ENCODE measurements at regions not wholly inside any gene's neighbourhood (a gene's known extent, or its start where the extent isn't known, plus 50 kb on each side); places are given as distances from the start of the nearest gene placed in this dataset.

GRCh38 chr16:72464052-72464451 is 292.1 kb upstream of the PMFBP1 start:
- TF ChIP-seq CTCF (conservative IDR thresholded peaks at IDR 0.05) (no peak), ZFX (IDR thresholded peaks at IDR 0.05) (no peak)

Data from C4-2B (cell line).